Cerebellar cortex (tissue), 1 donor: ENCODE measurements at regions not wholly inside any gene's neighbourhood (a gene's known extent, or its start where the extent isn't known, plus 50 kb on each side); places are given as distances from the start of the nearest gene placed in this dataset.
A peak's percentile ranks its signal among the peaks of the same experiment; 100 is the strongest.
"Not testable (repeated sequence)": the region's sequence is repeated elsewhere in the genome, so short reads cannot be mapped to it uniquely, and the experiment has no call there.

Experiments
- DNase-seq: peaks from one replicate; pipeline ENCODE4 v3.0.0-alpha.2; 2015; ENCODE audit warnings: low spot score

DNA sequence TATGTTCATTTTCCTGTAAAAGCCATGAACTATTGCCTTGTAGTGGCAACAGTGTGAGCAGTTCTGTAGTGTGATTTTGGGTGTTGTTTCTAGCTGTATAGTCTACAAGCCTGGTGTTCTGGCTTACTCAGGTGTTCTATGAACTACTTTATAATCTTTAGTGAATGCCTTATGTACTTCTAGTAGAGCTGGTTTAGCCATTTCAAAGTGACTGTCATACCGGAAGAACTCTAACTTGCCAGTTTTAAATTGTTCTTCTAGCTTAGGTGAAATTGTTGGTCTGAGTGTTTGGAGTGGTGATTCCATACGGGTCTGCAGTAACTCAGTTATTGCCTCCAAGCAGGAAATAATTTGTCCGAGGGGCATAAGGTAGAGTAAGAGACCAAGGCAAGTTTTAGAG lies 150.2 kb upstream of the ZNF184 start:
- DNase-seq: no peak

DNA sequence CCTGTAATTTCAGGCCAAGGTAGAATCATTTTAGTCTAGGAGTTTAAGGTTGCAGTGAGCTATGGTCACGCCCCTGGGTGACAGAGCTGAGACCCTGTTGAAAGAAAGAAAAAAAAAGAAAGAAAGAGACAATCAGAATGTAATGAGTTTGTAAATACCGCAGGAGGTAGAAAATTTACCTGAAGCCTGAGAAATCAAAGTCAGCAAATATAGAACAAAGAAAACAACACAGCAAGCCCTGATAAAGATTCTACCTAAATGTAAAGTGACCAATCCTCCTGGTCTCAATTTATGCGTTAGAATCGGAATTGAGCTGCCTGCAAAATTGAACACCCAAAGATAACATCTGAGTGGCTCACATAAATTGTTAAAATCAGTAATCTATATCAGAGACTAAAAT lies 146.5 kb upstream of the ZNF184 start:
- DNase-seq: no peak

DNA sequence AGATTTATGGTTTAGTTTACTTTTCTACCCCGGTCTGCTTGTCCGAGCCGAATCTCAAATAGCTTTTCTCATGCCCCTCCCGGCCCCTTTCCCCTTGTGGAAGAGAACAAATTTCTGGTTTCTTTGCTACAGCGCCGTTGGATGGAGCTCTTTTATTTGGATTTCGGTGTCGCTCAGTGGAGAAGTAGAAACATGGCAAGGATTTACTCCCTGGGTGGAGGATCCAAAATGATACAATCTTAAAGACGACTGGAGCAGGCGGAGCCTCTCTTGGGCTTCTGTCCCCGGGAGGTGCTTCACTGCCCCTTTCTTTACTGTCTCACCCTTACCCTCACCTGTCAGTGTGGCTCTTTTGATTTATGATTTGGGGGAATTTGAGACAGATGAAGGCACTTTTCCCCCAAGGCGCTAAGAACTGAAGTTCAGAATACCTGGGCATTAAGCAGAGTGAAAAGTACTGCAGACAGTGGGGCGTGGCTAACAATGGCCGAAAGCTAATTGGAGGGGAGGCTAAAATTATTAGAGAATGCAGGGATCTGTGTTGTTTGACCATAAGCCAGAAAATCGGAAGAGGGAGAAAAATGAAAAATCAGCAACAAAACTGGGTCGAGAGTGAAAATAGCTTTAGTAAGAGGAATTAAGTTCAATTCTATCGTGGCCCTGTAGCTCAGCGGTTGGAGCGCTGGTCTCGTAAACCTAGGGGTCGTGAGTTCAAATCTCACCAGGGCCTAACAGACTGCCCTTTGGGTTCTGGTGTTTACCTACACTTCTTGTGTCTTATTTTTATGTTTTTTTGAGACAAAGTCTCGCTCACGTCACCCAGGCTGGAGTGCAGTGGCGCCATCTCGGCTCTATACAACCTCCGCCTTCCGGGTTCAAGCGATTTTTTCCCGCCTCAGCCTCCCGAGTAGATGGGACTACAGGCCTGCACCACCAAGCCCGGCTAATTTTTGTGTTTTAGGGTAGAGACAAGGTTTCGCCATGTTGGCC lies 145.1 kb upstream of the ZNF184 start:
- DNase-seq: peak; percentile 61

DNA sequence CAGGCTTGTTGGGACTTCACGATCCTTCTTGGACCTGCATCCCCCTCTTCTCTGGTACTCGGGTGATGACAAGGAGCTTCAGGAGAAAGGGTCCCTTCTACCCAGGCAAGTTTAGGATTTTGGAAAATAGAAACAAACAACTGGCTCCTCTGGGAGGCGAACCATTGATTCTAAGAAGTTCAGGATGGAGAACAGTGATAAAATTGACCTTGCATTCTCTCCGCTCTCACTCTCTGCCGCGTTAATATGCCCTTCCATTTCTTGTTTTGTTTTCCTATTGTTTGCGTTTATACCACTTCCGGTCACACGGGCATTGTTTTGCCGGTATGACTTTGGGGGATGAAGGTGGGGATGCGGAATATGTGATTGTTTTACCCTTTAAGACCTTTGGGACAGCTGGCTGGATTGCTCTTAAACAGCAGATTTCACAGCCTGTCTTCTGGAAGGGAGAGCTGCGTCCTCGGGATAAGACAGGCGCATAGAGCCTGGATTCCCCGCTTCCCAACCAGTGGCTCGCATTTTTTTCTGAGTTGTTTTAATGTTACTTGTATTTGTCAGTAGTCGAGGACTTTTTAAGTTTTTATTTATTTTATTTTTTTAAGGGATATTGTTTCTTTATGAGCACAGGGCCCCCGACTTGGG lies 144.3 kb upstream of the ZNF184 start:
- no peak for DNase-seq

DNA sequence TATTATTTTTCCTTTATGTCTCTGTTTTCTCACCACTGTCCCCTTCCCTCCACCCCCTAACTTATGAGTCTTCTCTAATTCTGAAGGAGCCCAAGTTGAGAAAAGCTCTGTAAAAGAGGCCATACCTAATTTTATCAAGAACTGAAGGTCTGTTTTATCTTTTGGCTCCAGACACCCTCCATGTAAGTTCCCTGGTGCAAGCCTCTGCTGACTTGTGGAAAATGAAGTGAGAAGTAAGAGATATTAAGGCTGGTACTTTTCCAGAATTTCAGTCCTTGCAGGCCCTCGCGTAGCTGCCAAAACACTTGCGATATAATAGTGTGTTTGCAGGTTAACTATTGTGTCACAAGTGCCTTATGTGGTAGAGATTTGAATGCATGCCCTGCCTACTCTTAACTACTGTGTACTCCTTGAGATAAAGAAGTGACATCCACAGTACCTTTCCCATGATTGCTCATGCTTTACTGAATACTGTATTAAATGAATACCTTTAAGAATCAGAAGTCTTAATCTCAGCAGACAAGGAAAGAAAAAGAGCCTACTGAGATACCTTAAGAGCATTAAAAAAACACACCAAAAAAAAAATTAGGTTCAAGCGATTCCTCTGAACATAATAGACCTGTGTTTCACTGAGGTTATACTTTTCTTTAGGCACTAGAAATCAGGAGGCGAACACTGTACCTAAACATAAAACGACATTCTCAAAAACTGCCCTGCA lies 143.6 kb upstream of the ZNF184 start:
- no peak for DNase-seq

DNA sequence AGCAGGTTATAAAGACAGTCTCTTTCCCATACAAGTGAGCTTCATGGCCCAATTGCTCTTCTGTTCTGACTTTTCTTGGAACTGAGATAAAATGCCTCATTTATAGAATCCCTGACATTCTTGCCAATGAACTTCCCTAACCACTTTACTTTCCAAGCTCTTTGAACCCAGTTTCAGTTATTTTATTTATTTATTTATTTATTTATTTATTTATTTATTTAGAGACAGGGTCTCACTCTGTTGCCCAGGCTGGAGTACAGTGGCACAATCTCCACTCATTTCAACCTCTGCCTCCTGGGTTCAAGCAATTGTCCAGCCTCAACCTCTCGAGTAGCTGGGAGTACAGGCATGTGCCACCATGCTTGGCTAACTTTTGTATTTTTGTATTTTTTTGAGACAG lies 138.5 kb upstream of the ZNF184 start:
- no peak for DNase-seq

DNA sequence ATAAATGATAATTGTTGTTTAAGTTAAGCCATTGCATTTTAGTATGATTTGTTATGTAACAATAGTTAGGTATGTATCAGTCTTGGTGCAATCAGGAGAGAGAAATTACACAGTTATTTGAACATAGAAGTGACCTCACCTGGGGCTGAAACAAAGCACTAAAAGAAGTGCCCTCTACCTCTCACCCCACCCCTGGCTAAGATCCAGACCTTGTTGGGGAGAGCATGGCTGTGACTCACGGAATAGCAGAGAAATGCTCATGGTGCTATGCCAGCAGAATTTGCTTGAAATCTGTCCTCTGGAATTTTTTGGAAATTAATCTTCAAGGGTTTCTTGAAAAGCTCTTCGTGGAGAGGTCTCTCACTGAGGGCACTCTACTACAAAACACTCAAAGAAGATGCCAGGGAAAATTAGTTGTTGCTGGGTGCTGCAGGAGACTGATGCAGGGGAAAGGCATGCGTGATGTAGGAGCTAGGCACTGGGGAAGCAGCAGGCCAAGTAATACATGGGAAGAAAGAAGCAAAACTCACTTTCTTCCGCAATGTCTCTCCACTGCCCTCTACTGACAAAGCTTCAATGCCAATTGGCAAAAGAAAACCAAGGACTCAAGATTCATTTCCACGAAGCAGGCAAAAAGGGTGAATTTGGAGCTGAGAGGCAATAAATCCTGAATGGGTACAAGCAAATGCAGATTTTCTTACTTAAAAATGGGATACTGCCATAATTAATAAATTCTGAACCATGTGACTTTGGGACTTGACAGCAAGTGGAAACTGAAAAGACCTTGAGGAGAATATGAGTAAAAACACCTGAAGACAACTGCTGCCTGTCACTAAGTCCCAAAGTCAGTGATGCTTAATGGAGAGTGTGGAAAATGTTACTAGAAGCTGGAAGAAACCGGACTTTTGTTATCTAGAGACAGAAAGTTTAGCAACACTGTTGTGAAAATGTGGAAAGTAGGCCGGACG lies 136.3 kb upstream of the ZNF184 start:
- DNase-seq: peak; percentile 67

DNA sequence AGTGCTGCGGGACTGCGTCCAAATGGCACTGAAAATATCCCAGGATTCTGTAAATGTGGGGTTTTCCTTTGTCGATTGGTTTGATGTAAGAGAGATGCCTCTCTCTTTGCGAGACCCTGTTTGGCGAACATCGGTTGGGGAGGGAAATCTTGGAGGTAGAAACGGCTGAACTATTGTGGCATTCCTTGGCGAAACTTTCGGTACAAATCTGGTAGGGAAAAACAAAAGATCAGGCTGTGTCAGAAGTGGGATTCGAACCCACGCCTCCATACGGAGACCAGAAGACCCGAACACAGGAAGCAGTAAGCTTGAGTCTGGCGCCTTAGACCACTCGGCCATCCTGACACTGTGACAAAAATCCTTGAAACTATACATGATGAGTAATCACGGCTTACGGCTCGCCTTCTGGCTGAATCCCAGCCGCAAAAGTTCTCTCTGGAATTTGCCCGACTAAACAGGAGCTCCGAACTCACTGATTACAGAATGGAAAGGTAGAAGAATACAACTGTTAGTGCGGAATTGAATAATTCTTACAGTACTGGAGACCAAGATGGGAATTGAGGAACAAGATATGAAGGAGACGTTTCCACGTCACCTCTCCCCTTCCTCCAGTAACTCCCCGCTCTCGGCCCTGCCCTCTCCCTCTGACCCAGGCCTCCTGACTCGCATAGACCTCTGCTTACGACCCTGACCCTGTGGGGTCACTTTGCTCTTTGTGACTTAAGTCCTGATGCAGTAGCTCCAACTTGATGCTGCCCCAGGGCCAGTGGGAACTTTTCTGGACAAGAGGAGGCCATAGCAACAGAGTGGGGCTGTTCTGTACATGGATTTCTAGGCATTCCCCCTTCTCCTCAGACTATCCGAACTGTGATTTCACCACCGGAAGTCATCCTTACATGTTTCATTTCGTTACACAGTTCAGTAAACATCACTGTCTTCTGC lies 132.8 kb upstream of the ZNF184 start:
- DNase-seq: peak; percentile 80

DNA sequence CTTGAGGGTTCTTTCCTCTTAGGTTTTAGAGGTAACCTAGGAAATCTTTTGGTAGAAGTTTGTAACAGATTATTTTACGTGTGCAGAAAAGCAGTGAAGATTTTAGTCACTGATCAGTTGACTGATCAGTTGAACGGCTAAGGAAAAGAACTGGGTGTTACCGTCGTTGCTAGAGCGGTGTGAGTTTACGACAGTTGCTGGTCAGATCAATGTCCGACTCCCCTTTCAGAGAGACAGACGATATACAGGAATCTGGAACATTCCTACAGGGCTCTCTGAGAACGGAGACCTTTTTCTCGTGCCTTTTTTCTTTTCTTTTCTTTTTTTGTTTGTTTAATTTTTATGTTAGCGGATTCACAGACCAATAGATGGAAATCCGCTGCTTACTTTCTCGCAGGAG lies 132.1 kb upstream of the ZNF184 start:
- DNase-seq: peak; percentile 36

DNA sequence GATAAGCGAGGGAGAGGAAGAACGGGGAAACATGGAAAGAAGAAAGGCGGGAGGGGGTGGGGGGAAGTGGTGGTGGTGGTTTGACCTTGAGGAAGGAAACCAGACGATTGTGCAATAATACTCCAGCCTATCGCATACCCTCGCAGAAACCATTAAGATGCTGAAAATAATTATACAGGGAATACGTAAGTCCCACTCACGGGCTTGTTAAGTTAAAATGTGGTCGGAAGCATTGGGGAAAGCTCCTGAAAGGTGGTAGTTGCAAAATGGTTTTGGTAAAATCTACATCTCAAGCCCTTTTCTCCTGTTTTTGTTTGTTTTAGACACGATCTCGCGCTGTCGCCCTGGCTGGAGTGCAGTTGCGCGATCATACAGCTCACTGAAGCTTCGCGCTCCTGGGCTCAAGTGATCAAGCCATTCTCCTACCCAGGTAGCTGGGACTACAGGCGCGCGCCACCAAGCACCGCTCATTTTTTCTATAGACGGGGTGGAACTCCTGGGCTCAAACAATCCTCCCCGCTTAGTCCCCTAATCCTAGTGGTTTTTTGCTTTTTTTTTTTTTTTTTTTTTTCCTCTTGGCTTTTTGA lies 128.9 kb upstream of the ZNF184 start:
- DNase-seq: no peak

DNA sequence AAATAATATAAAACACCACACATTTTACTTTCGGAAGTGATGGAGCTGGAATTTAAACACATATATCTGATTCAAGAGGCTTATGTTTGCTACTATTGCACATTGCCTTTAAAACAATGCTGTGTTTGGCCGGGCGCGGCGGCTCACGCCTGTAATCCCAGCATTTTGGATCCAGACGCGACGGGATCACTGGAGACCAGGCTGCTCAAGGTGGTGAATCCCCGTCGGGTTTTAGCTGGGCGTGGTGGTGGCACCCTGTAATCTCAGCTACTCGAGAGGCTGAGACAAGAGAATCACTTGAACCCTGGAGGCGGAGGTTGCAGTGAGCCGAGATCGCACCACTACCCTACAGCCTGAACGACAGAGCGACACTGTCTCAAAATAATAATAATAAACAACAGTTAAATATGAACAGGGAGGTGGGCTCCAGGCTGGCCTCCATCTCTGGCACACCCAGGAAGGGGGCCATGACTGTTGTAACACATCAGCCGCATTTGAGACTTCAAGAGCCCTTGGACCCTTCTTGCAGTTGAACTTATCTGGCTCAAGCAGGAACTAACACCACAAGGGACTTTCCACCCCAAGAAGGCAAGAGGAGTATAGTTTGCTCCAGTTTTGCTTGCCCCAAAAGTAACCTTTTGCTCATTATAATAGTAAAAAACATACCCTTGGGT lies 127.1 kb upstream of the ZNF184 start:
- DNase-seq: no peak

DNA sequence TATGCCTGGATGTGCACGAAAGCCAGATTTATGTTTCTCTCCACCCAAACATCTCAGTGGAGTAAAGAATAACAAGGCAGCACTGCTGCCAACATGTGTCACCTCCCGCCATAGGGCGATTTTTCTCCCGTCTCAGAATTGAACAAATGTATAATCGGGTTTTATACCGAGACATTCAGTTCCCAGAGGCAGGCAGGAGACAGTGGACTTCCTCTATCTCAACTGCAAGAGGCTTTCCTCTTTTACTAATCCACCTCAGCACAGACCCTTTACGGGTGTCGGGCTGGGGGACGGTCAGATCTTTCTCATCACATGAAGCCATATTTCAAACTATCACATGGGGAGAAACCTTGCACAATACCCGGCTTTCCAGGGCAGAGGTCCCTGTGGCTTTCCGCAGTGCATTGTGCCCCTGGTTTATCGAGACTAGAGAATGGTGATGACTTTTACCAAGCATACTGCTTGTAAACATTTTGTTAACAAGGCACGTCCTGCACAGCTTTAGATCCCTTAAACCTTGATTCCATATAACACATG lies 124.2 kb upstream of the ZNF184 start:
- not testable (repeated sequence) for DNase-seq

DNA sequence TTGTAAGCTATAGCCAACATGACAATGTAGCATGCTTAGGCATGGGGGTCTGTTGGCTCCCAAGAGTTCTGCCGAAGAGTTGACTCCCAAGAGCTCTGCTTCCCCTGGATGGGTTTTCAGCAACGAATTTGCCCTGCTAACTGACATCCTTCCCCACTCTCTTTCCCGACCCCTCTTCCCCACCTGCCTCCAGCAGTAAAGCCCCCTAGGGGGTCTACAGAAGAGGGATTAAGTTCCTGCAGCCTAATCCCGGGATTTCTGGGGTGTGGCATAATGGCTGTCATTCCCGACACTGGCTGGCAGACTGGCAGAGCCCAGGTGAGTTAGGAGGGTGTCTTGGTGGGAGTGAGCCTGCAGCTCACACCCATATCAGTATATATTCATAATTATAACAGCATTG lies 121.0 kb upstream of the ZNF184 start:
- DNase-seq: no peak

DNA sequence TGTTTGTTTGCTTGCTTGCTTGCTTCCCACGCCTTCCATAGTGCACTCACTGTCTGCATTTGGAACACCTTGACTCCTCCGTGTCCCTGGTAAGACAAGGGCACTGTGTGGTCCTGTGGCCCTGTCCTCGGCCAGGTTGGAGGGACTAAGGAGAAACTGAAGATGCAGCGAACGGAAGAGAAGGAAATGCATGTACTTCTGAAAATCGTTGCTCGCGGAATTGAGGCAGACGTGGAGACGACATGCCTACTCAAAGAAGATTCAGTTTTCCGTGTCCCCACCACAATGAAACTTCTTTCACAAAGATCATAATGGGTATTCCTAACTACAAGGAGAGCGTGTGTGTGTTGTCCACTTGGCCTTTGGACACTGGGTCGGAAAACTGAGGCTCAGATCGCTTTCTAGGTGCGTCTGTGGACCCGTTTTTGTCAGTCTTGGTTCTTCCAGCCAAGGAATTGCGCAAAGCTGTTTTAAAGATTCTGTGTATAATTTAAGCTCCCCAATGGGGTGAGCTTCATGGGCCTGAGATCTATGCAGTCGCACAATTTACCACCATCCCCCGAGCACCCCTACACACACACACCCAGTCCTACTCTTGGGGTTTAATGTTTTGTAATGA lies 120.4 kb upstream of the ZNF184 start:
- no peak for DNase-seq

DNA sequence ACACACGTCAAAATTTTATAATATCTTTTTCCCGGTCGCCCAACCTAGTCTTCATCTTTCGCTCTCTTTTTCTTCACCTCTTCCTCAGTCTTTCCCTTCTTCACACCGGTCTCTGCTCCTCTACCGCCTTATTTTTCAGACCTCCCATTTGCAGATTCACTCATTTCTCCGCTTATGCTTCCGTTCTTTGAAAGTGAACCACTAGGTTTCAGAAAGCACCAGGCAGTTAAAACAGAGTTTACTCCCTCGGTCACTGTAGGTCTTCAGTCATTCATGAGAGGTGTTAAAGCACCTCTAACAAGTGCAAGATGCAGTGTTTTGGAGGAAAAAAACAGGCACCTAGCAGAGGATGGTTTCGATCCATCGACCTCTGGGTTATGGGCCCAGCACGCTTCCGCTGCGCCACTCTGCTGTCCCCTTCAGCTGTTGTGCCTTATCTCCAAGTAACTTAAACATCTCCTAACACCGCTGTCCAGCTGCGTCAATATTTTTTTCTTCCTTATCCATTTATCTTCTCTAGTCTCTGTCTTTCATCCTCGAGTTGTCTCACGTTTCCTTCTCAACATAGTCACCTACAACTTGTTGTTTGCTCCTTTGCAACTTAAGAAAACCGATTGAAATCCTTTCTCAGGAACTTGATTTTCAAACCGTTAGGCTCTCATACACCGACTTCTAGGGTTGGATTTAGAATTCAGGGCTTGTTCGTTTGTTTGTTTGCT lies 119.7 kb upstream of the ZNF184 start:
- DNase-seq: peak; percentile 86

DNA sequence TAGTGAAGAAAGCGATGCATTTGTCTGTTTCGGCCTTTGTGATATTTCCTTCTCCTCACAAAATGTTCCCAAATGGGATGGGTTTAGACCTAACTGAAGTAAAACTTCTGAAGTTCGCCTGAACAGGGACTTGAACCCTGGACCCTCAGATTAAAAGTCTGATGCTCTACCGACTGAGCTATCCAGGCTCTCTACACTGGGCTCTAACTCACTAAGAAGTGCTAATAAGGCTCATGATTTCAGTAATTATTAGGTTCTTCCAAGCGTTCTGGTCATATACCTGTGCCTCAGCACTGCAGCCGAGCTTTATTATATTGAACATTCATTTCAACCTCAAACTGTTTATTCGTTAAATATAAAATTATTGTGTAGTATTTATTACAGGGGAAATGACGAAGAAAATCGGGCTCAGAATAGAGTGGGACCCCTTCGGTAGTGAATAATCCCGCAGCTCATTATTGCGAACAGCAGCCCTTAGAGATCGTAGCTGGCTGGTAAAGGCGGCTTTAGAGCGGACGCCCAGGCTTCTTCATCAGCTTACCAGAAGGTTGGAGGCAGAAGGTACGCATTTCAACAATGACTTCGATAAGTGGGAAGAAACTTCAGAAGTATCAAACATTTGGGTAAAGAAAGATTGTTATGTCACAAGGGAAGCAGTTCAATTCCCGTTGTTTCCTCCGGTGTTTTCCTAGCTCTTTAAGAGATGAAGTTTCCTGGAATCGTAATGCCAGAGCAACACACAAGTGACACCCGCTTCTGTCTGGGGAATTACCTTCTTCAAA lies 119.0 kb upstream of the ZNF184 start:
- DNase-seq: peak; percentile 67

DNA sequence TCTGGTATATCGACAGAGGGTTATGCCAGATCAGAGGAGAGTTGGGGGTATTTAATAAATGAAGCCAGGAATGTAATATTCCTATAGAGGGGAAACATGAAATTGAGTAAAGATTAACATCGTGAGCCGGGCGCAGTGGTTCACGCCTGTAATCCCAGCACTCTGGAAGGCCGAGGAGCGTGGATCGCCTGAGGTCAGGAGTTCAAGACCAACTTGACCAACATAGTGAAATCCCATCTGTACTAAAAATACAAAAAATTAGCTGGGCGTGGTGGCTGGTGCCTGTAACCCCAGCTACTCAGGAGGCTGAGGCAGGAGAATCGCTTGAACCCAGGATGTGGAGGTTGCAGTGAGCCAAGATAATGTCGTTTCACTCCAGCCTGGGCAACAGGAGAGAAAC lies 112.4 kb upstream of the ZNF184 start:
- not testable (repeated sequence) for DNase-seq
